HEK293 (cell line): ENCODE measurements at regions not wholly inside any gene's neighbourhood (a gene's known extent, or its start where the extent isn't known, plus 50 kb on each side); places are given as distances from the start of the nearest gene placed in this dataset.

Experiments used
- CTCF ChIP-seq: fragments of 450-650 bp; formaldehyde crosslinking; IDR thresholded peaks from 2 replicates; pipeline ENCODE4 v1.5.1; 2016; ENCODE audit warnings: missing biosample characterization, missing genetic modification characterization
- ZNF121 ChIP-seq: fragments of 450-650 bp; formaldehyde crosslinking; IDR thresholded peaks from 2 replicates; pipeline ENCODE4 v1.5.1; 2016; ENCODE audit warnings: missing biosample characterization, missing genetic modification characterization
- ZNF292 ChIP-seq: fragments of 450-650 bp; formaldehyde crosslinking; IDR thresholded peaks from 2 replicates; pipeline ENCODE4 v1.5.1; 2016; ENCODE audit warnings: low read depth, missing biosample characterization, missing genetic modification characterization, borderline replicate concordance
- ZNF426 ChIP-seq: fragments of 450-650 bp; formaldehyde crosslinking; IDR thresholded peaks from 2 replicates; pipeline ENCODE4 v1.5.1; 2017; ENCODE audit warnings: missing biosample characterization, missing genetic modification characterization, mild to moderate bottlenecking, inconsistent platforms, moderate library complexity
- ZNF513 ChIP-seq: fragments of 450-650 bp; IDR thresholded peaks from 2 replicates; pipeline ENCODE4 v1.5.1; 2018; ENCODE audit warnings: missing biosample characterization, missing genetic modification characterization
- ZNF580 ChIP-seq: fragments of 450-650 bp; formaldehyde crosslinking; IDR thresholded peaks from 2 replicates; pipeline ENCODE4 v1.5.1; 2016; ENCODE audit warnings: missing biosample characterization, missing genetic modification characterization
- ZSCAN18 ChIP-seq: fragments of 450-650 bp; formaldehyde crosslinking; IDR thresholded peaks from 2 replicates; pipeline ENCODE4 v1.5.1; 2016; ENCODE audit warnings: missing biosample characterization, missing genetic modification characterization

- TF ChIP-seq CTCF (tag by site-specific recombination) (no peak), ZSCAN18 (tag by site-specific recombination) (no peak), ZNF292 (tag by site-specific recombination) (no peak), ZNF580 (tag by site-specific recombination) (no peak), ZNF121 (tag by site-specific recombination) (no peak), ZNF513 (tag by site-specific recombination) (no peak), ZNF426 (no peak)
Measured at GRCh38 chrX:83185010-83185409, 323.1 kb upstream of the POU3F4 start.
